Stomach (tissue), 8 donors: ENCODE measurements at regions not wholly inside any gene's neighbourhood (a gene's known extent, or its start where the extent isn't known, plus 50 kb on each side); places are given as distances from the start of the nearest gene placed in this dataset.

Source experiments
- DNase-seq, 2 donors: peaks; one replicate each; pipeline versions ENCODE4 v3.0.0 to v3.0.0-alpha.2; 2013 to 2019
- H3K27ac ChIP-seq, 5 donors: fragments of 200-600 bp in 4 of 5; sonication (generic) in 4 of 5; one replicate each; pipeline ENCODE4 v1.5.1; 2013 to 2019; ENCODE audit warnings: mild to moderate bottlenecking in 1 of 5, moderate library complexity in 1 of 5
- H3K27me3 ChIP-seq, 3 donors: fragments of 200-600 bp; sonication (generic); one replicate each; pipeline ENCODE4 v1.5.1; 2017 to 2019; ENCODE audit warnings: mixed run types in 1 of 3
- H3K36me3 ChIP-seq, 4 donors: fragments of 200-600 bp; sonication (generic); 1 replicate in 3 of 4; 2 replicates in 1 of 4; pipeline ENCODE4 v1.5.1; 2016 to 2019
- H3K4me1 ChIP-seq, 4 donors: fragments of 200-600 bp; sonication (generic); one replicate each; pipeline ENCODE4 v1.5.1; 2016 to 2019
- H3K4me3 ChIP-seq, 4 donors: fragments of 200-600 bp; sonication (generic) in 3 of 4; one replicate each; pipeline ENCODE4 v1.5.1; 2016 to 2019; ENCODE audit warnings: mild to moderate bottlenecking in 1 of 4
- H3K9me3 ChIP-seq, 4 donors: fragments of 200-600 bp; sonication (generic); one replicate each; pipeline ENCODE4 v1.5.1; 2016 to 2019
- CTCF ChIP-seq, 7 experiments: fragments of 450-650 bp in 4 of 7; fragments of 200-600 bp in 3 of 7; sonication (generic) in 3 of 7; IDR thresholded peaks; one replicate each; pipeline ENCODE4 v1.5.1; 2016 to 2019; ENCODE audit warnings: antibody characterized with exemption in 7 of 7, control low read depth in 2 of 7, mild to moderate bottlenecking in 1 of 7
- EP300 ChIP-seq: sonication (generic); formaldehyde crosslinking; IDR thresholded peaks from one replicate; pipeline ENCODE4 v1.6.1; 2017; ENCODE audit warnings: antibody characterized with exemption
- POLR2A ChIP-seq, 4 donors: fragments of 450-650 bp; IDR thresholded peaks; one replicate each; pipeline ENCODE4 v1.6.1; 2016; ENCODE audit warnings: antibody characterized with exemption in 4 of 4, control low read depth in 2 of 4, mild to moderate bottlenecking in 1 of 4, moderate library complexity in 1 of 4
- POLR2AphosphoS5 ChIP-seq, 3 donors: sonication (generic); formaldehyde crosslinking; IDR thresholded peaks; one replicate each; pipeline ENCODE4 v1.6.1; 2016; ENCODE audit warnings: antibody characterized with exemption in 3 of 3
- WGBS, 5 donors: extraction: QIAGEN DNeasy Blood & Tissue Kit in 3 of 5; methylation state at CpG; one replicate each; pipeline versions ENCODE4 v1.1.5 to v1.1.7; 2013 to 2018; 5-methylcytosine and 5-hydroxymethylcytosine counted together
- intact Hi-C: fragments of 100-400 bp; cut with DNase I; formaldehyde crosslinking; loops from one replicate; pipeline ENCODE4 v1.15.1; 2023; ENCODE audit warnings: low total_unique reads
- donor health status: healthy with polysubstance abuse.
- donor health status: Bipolar disorder and iron deficiency.
- donor health status: healthy.

GRCh38 chr14:42378274-42378673 lies 771.6 kb downstream of the LRFN5 start:
- Histone ChIP-seq H3K4me3 (no peak overlapping the region), H3K27ac (no peak overlapping the region), H3K36me3 (no peaks in the 10 kb centered on the region), H3K27me3 (no peaks in the 10 kb centered on the region), H3K9me3 (peaks cover 0 to 11% (median 0%) of the 10 kb centered on the region in 4 donors), H3K4me1 (no peaks in the 10 kb centered on the region)
- TF ChIP-seq EP300 (no peak), POLR2A (IDR thresholded peaks at IDR 0.05) (no peak), POLR2AphosphoS5 (IDR thresholded peaks at IDR 0.05) (no peak), CTCF (IDR thresholded peaks at IDR 0.05) (no peak)
- 78 to 81% (median 81%) methylated on average over 3 of the region's 3 CpGs for WGBS, 5 donors
- intact Hi-C loops: no loop called here
- no peak for DNase-seq

- no peaks in the 10 kb centered on the region for H3K27me3 ChIP-seq
- H3K27ac ChIP-seq: no peak overlapping the region
- peaks cover 0 to 9% (median 0%) of the 10 kb centered on the region in 4 donors for H3K9me3 ChIP-seq
- H3K4me1 ChIP-seq: no peaks in the 10 kb centered on the region
- intact Hi-C loops: no loop called here
- no peak for DNase-seq
- no peak for TF ChIP-seq CTCF (IDR thresholded peaks at IDR 0.05)
- TF ChIP-seq EP300: no peak
- no peak for TF ChIP-seq POLR2AphosphoS5 (IDR thresholded peaks at IDR 0.05)
- no peak for TF ChIP-seq POLR2A (IDR thresholded peaks at IDR 0.05)
- no peaks in the 10 kb centered on the region for H3K36me3 ChIP-seq
- H3K4me3 ChIP-seq: no peak overlapping the region
Measured at GRCh38 chr14:42374332-42374731, 767.7 kb downstream of the LRFN5 start.

DNA sequence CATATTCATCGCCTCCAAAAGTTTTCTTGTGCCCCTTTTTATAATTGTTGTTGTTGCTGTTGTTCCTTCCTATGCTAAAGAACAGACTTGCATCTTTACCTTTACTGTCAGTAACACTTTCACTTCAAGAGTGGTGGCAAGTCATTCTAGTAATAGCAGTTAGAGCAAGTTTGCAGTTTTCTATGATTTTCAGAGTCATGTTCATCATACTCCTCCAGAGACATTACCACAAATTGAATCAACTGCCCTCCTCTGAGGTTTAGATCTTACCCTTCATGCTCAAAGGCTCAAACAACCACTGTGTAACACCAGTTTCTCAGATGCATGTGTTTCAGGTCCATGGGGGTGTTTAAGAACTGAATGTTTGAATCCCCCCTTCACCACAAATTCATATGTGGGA lies 763.4 kb downstream of the LRFN5 start:
- WGBS, 5 donors: 23 to 88% (median 83%) methylated on average over 1 of the region's 1 CpG
- DNase-seq: no peak
- TF ChIP-seq CTCF (IDR thresholded peaks at IDR 0.05) (no peak), POLR2AphosphoS5 (IDR thresholded peaks at IDR 0.05) (no peak), POLR2A (IDR thresholded peaks at IDR 0.05) (no peak), EP300 (no peak)
- H3K27ac ChIP-seq: no peak overlapping the region
- H3K9me3 ChIP-seq: no peaks in the 10 kb centered on the region
- intact Hi-C loops: no loop called here
- H3K36me3 ChIP-seq: no peaks in the 10 kb centered on the region
- no peaks in the 10 kb centered on the region for H3K4me1 ChIP-seq
- no peaks in the 10 kb centered on the region for H3K27me3 ChIP-seq
- no peak overlapping the region for H3K4me3 ChIP-seq

GRCh38 chr14:42368234-42368633 lies 761.6 kb downstream of the LRFN5 start:
- WGBS, 5 donors: 71 to 89% (median 87%) methylated on average over 1 of the region's 1 CpG
- intact Hi-C loops: no loop called here
- Histone ChIP-seq H3K36me3 (no peaks in the 10 kb centered on the region), H3K4me1 (no peaks in the 10 kb centered on the region), H3K27me3 (no peaks in the 10 kb centered on the region), H3K4me3 (no peak overlapping the region), H3K9me3 (no peaks in the 10 kb centered on the region), H3K27ac (no peak overlapping the region)
- DNase-seq: no peak
- no peak for TF ChIP-seq POLR2A (IDR thresholded peaks at IDR 0.05)
- no peak for TF ChIP-seq POLR2AphosphoS5 (IDR thresholded peaks at IDR 0.05)
- TF ChIP-seq EP300: no peak
- TF ChIP-seq CTCF (IDR thresholded peaks at IDR 0.05): no peak

- DNase-seq: no peak
- WGBS, 5 donors: 52 to 69% (median 60%) methylated on average over 2 of the region's 2 CpGs
- intact Hi-C loops: no loop called here
- no peaks in the 10 kb centered on the region for H3K4me1 ChIP-seq
- no peaks in the 10 kb centered on the region for H3K9me3 ChIP-seq
- H3K27me3 ChIP-seq: no peaks in the 10 kb centered on the region
- no peak overlapping the region for H3K4me3 ChIP-seq
- TF ChIP-seq CTCF (IDR thresholded peaks at IDR 0.05) (no peak), POLR2AphosphoS5 (IDR thresholded peaks at IDR 0.05) (no peak), POLR2A (IDR thresholded peaks at IDR 0.05) (no peak), EP300 (no peak)
- H3K27ac ChIP-seq: no peak overlapping the region
- no peaks in the 10 kb centered on the region for H3K36me3 ChIP-seq
Measured at GRCh38 chr14:42353315-42353714, 746.6 kb downstream of the LRFN5 start.
